Body of pancreas (tissue), 4 donors: ENCODE measurements at regions not wholly inside any gene's neighbourhood (a gene's known extent, or its start where the extent isn't known, plus 50 kb on each side); places are given as distances from the start of the nearest gene placed in this dataset.
A peak's percentile ranks its signal among the peaks of the same experiment; 100 is the strongest.

ENCODE experiments used
- ATAC-seq: fragments of 150-250 bp; one replicate; pipeline ENCODE4 v1.9.1; 2016
- DNase-seq, 4 donors: peaks; one replicate each; pipeline ENCODE4 v3.0.0-alpha.2; 2019
- H3K27ac ChIP-seq, 4 donors: fragments of 200-600 bp; sonication (generic); 1 replicate in 3 of 4; 2 replicates in 1 of 4; pipeline versions ENCODE4 v1.5.1 to v1.6.1; 2016 to 2019; ENCODE audit warnings: mild to moderate bottlenecking in 1 of 4, mixed read lengths in 1 of 4, moderate library complexity in 1 of 4
- H3K27me3 ChIP-seq, 2 donors: fragments of 200-600 bp; sonication (generic); one replicate each; pipeline ENCODE4 v1.6.0; 2016; ENCODE audit warnings: mild to moderate bottlenecking in 1 of 2
- H3K36me3 ChIP-seq, 2 donors: fragments of 200-600 bp; sonication (generic); replicated peaks in 1 of 2; 2 replicates each; pipeline ENCODE4 v1.5.1; 2016; ENCODE audit warnings: low read depth in 2 of 2; ENCODE audit not compliant: insufficient read depth in 1 of 2
- H3K4me1 ChIP-seq: fragments of 200-600 bp; sonication (generic); one replicate; pipeline ENCODE4 v1.6.0; 2016
- H3K4me3 ChIP-seq, 2 donors: fragments of 200-600 bp; sonication (generic); 1 replicate in 1 of 2; 2 replicates in 1 of 2; pipeline ENCODE4 v1.5.1; 2016 to 2019
- H3K9me3 ChIP-seq, 3 donors: fragments of 200-600 bp; sonication (generic); 1 replicate in 2 of 3; 2 replicates in 1 of 3; pipeline ENCODE4 v1.5.1; 2016
- POLR2A ChIP-seq, 3 donors: fragments of 450-650 bp; IDR thresholded peaks; one replicate each; pipeline ENCODE4 v1.6.1; 2016; ENCODE audit warnings: antibody characterized with exemption in 3 of 3, mild to moderate bottlenecking in 2 of 3
- WGBS, 2 donors: methylation state at CpG; one replicate each; pipeline ENCODE4 v1.1.5; 2017; 5-methylcytosine and 5-hydroxymethylcytosine counted together
- intact Hi-C: fragments of 100-400 bp; cut with DNase I; formaldehyde crosslinking; loops from one replicate; pipeline ENCODE4 v1.15.1; 2023
- TF ChIP-seq, protein P1 (sequence below), 7 experiments: fragments of 450-650 bp in 4 of 7; fragments of 200-600 bp in 3 of 7; sonication (generic) in 3 of 7; IDR thresholded peaks; one replicate each; pipeline ENCODE4 v1.5.1; 2016 to 2019; ENCODE audit warnings: antibody characterized with exemption in 7 of 7

DNA sequence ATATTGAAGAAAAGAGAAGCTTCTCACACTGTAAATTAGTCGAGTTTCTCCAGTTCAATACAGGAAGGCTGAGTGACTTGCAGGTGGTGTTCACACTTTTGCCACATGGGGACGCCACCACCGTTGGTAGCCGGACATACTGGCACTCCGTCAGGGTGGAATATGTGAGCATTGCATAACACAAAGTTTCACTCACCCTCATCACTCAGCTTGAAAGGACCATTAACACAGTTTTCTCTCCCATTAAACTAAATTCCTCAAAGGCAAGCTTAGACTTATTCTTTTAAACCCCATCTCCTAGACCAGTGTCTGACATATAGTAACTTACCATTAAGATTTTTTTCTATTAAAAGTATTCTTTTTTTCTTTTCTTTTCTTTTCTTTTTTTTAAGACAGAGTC lies 105.3 kb upstream of the SERBP1 start:
- intact Hi-C loops: loop anchor here (5.0 kb wide), 1 partner anchor 227 kb away; no protein-coding TSS in a partner anchor
- H3K4me3 ChIP-seq: no peak overlapping the region
- TF ChIP-seq, protein P1, sequence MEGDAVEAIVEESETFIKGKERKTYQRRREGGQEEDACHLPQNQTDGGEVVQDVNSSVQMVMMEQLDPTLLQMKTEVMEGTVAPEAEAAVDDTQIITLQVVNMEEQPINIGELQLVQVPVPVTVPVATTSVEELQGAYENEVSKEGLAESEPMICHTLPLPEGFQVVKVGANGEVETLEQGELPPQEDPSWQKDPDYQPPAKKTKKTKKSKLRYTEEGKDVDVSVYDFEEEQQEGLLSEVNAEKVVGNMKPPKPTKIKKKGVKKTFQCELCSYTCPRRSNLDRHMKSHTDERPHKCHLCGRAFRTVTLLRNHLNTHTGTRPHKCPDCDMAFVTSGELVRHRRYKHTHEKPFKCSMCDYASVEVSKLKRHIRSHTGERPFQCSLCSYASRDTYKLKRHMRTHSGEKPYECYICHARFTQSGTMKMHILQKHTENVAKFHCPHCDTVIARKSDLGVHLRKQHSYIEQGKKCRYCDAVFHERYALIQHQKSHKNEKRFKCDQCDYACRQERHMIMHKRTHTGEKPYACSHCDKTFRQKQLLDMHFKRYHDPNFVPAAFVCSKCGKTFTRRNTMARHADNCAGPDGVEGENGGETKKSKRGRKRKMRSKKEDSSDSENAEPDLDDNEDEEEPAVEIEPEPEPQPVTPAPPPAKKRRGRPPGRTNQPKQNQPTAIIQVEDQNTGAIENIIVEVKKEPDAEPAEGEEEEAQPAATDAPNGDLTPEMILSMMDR (IDR thresholded peaks at IDR 0.05): peak; percentile 61 to 95 (median 93)
- no peak for TF ChIP-seq POLR2A (IDR thresholded peaks at IDR 0.05)
- no peaks in the 10 kb centered on the region for H3K36me3 ChIP-seq
- H3K9me3 ChIP-seq: no peaks in the 10 kb centered on the region
- peak; percentile 82 for ATAC-seq
- H3K27ac ChIP-seq: no peak overlapping the region
- no peaks in the 10 kb centered on the region for H3K27me3 ChIP-seq
- DNase-seq: peak; percentile 83 to 85 (median 84)
- WGBS, 2 donors: 0 to 5% methylated on average over 5 of the region's 5 CpGs
- H3K4me1 ChIP-seq: peaks cover 18% of the 10 kb centered on the region

DNA sequence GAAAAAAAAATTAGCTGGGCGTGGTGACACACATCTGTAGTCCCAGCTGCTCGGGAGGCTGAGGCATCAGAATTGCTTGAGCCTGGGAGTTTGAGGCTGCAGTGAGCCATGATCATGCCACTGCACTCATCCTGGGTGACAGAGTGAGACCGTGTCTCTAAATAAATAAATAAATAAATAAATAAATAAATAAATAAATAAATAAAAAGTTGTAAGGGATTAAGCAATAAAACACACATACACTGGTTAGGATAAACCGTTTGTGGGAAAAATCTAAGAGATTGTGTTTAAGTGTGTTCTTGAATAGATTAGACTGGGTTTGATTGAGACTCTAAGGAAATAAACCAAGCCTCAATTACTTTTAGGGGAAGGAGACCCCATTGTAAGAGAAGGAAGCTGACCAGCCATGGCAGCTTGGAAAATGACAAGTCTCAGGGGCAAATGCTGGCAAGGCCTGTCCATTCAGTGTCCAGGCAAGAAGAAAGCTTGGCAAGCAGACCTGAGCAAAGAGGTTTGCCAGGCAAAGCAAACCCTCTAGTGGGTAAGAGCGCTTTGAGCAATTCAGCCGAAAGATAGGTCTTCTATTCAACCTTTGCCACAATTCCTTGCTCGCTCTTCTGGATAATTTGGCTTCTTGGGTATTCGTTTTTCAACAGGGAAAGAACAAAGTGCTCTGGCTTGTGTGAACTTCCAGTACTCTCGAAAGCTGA lies 106.9 kb upstream of the SERBP1 start:
- DNase-seq: no peak
- Histone ChIP-seq H3K27ac (no peak overlapping the region), H3K36me3 (no peaks in the 10 kb centered on the region), H3K4me3 (no peak overlapping the region), H3K9me3 (no peaks in the 10 kb centered on the region), H3K4me1 (peaks cover 23% of the 10 kb centered on the region), H3K27me3 (no peaks in the 10 kb centered on the region)
- TF ChIP-seq, protein P1 (IDR thresholded peaks at IDR 0.05): no peak
- no peak for TF ChIP-seq POLR2A (IDR thresholded peaks at IDR 0.05)
- 86 to 87% methylated on average over 9 of the region's 9 CpGs for WGBS, 2 donors
- ATAC-seq: no peak
- intact Hi-C loops: loop anchor here (5.0 kb wide), 1 partner anchor 225 kb away; no protein-coding TSS in a partner anchor

DNA sequence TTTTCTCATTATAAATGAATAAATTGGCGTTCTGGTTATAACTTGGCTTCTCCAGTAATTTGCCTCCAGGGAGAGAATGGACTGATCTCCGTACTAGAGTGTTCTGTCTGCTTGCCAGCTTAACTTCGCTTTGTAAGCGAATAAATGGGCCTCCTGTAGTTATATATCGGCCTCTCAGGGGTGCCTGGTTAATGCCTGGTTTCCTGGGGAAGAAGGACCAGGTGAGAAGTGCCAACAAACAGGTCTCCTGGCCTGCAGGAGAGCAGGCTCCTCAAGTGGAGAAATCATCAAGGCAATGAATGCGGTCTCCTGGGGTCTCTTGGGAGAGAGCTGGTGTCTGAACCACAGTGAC lies 107.4 kb upstream of the SERBP1 start:
- Histone ChIP-seq H3K27me3 (no peaks in the 10 kb centered on the region), H3K4me1 (peaks cover 22% of the 10 kb centered on the region), H3K9me3 (no peaks in the 10 kb centered on the region), H3K4me3 (no peak overlapping the region), H3K36me3 (no peaks in the 10 kb centered on the region), H3K27ac (no peak overlapping the region)
- ATAC-seq (no peak), DNase-seq (no peak)
- WGBS, 2 donors: 89 to 97% methylated on average over 6 of the region's 6 CpGs
- intact Hi-C loops: loop anchor here (5.0 kb wide), 1 partner anchor 225 kb away; no protein-coding TSS in a partner anchor
- no peak for TF ChIP-seq POLR2A (IDR thresholded peaks at IDR 0.05)
- TF ChIP-seq, protein P1 (IDR thresholded peaks at IDR 0.05): no peak

DNA sequence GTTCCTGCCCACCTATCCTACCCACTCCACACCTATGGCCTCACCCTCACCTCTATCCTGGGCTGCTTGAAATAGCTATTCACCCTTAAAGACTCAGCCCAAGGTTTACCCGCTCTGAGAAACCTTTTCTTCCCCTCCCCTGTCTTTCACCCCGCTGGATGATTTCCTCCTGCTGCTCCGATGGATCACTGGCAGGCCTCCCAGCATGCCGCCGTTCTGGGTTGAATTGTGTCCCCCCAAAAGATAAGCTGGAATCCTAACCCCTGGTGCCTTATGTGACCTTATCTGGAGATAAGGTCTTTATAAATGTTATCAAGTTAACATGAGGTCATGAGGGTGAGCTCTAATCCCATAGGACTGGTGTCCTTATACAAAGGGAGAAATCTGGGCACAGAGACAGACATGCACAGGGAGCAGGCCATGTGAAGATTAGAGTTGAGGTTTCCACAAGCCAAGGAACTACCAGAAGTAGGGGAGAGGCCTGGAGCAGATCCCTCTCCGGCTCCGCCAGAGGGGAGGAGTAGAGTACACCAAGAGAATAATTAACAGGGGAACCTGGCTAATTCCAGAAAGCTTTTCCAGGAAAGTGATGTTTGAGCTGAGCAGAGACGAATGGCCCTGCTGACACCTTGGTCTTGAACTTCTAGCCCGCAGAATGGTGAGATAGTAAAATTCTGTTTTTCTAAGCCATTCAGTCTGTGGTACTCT lies 110.0 kb upstream of the SERBP1 start:
- TF ChIP-seq, protein P1 (IDR thresholded peaks at IDR 0.05): no peak
- no peak for TF ChIP-seq POLR2A (IDR thresholded peaks at IDR 0.05)
- Histone ChIP-seq H3K9me3 (no peaks in the 10 kb centered on the region), H3K4me3 (no peak overlapping the region), H3K27ac (peak overlapping the region; percentile 25 to 68 (median 48)), H3K27me3 (no peaks in the 10 kb centered on the region), H3K4me1 (peaks cover 15% of the 10 kb centered on the region), H3K36me3 (no peaks in the 10 kb centered on the region)
- intact Hi-C loops: no loop called here
- DNase-seq (peak; percentile 53 to 70 (median 61)), ATAC-seq (peak; percentile 87)
- WGBS, 2 donors: 19 to 30% methylated on average over 9 of the region's 9 CpGs
